Mammary epithelial cell (primary cell): ENCODE measurements at regions not wholly inside any gene's neighbourhood (a gene's known extent, or its start where the extent isn't known, plus 50 kb on each side); places are given as distances from the start of the nearest gene placed in this dataset.

Experiments
- EZH2 ChIP-seq: IDR thresholded peaks from 2 replicates; pipeline ENCODE4 v1.6.1; 2012; ENCODE audit warnings: low read length, inconsistent platforms, borderline replicate concordance
- TF ChIP-seq, protein P1 (sequence below), 2 donors: IDR thresholded peaks in 1 of 2; conservative IDR thresholded peaks in 1 of 2; 2 replicates each; pipeline ENCODE4 v1.5.1; 2011 to 2012; ENCODE audit warnings: inconsistent platforms in 2 of 2, low read length in 2 of 2, mild to moderate bottlenecking in 2 of 2, control low read depth in 1 of 2, low read depth in 1 of 2; ENCODE audit not compliant: insufficient read depth in 1 of 2; ENCODE audit errors: extremely low read depth in 1 of 2

GRCh38 chr13:86788616-86789015, 882.6 kb upstream of the SLITRK5 start:
- TF ChIP-seq EZH2: no peak
- TF ChIP-seq, protein P1, sequence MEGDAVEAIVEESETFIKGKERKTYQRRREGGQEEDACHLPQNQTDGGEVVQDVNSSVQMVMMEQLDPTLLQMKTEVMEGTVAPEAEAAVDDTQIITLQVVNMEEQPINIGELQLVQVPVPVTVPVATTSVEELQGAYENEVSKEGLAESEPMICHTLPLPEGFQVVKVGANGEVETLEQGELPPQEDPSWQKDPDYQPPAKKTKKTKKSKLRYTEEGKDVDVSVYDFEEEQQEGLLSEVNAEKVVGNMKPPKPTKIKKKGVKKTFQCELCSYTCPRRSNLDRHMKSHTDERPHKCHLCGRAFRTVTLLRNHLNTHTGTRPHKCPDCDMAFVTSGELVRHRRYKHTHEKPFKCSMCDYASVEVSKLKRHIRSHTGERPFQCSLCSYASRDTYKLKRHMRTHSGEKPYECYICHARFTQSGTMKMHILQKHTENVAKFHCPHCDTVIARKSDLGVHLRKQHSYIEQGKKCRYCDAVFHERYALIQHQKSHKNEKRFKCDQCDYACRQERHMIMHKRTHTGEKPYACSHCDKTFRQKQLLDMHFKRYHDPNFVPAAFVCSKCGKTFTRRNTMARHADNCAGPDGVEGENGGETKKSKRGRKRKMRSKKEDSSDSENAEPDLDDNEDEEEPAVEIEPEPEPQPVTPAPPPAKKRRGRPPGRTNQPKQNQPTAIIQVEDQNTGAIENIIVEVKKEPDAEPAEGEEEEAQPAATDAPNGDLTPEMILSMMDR (conservative IDR thresholded peaks at IDR 0.05 in 1 of 2, IDR thresholded peaks at IDR 0.05 in 1 of 2; ENCODE audit: extremely low read depth in 1 of 2, insufficient read depth in 1 of 2, low read depth in 1 of 2, low read length in 2 of 2): no peak
